PC-3 (cell line): ENCODE measurements at regions not wholly inside any gene's neighbourhood (a gene's known extent, or its start where the extent isn't known, plus 50 kb on each side); places are given as distances from the start of the nearest gene placed in this dataset.
A peak's percentile ranks its signal among the peaks of the same experiment; 100 is the strongest.

ENCODE experiments used
- ATAC-seq: fragments of 200-7000 bp; cut with Tn5 transposase; 2 replicates; pipeline ENCODE4 v1.9.1; 2020; ENCODE audit warnings: mild to moderate bottlenecking, moderate library complexity
- BruUV-seq: library from RNA; stranded (reverse); fragments of 400-500 nt; replicated peaks from 2 replicates; lab custom pipeline; 2021; lab: Mats Ljungman, UMichigan
- CTCF ChIA-PET: fragments of 300-600 bp; sonication (Branson Sonifier 250); formaldehyde crosslinking; loops from one replicate; lab custom pipeline; 2022; ENCODE audit warnings: antibody characterized with exemption; lab: Charles Lee
- POLR2A ChIA-PET: fragments of 300-600 bp; sonication (Branson Sonifier 250); formaldehyde crosslinking; loops from one replicate; lab custom pipeline; 2022; ENCODE audit warnings: antibody characterized with exemption; ENCODE audit not compliant: unreplicated experiment; lab: Charles Lee
- DNase-seq: peaks from one replicate; pipeline ENCODE4 v3.0.0-alpha.2; 2015
- H2AFZ ChIP-seq: fragments of 300-600 bp; sonication (generic); 2 replicates; pipeline ENCODE4 v1.6.0; 2016; ENCODE audit warnings: antibody characterized with exemption, low read length
- H3F3A ChIP-seq: fragments of 300-600 bp; sonication (generic); one replicate; pipeline ENCODE4 v1.6.0; 2017; ENCODE audit warnings: antibody characterized with exemption, low read length, control low read depth, mild to moderate bottlenecking; ENCODE audit not compliant: unreplicated experiment
- H3K27ac ChIP-seq: fragments of 300-600 bp; sonication (generic); 2 replicates; pipeline ENCODE4 v1.5.1; 2016; ENCODE audit warnings: mild to moderate bottlenecking, low read length
- H3K27me3 ChIP-seq: fragments of 300-600 bp; sonication (generic); 2 replicates; pipeline ENCODE4 v1.6.1; 2016; ENCODE audit warnings: low read length, mixed read lengths
- H3K36me3 ChIP-seq: fragments of 300-600 bp; sonication (generic); 2 replicates; pipeline ENCODE4 v1.6.1; 2016; ENCODE audit warnings: low read depth, mixed run types, low read length, mixed read lengths
- H3K4me1 ChIP-seq: fragments of 300-600 bp; sonication (generic); 2 replicates; pipeline ENCODE4 v1.5.1; 2016; ENCODE audit warnings: low read length; ENCODE audit not compliant: insufficient read depth
- H3K4me2 ChIP-seq: fragments of 300-600 bp; sonication (generic); 2 replicates; pipeline ENCODE4 v1.6.0; 2016; ENCODE audit warnings: low read length
- H3K4me3 ChIP-seq: fragments of 300-600 bp; sonication (generic); 2 replicates; pipeline ENCODE4 v1.5.1; 2016; ENCODE audit warnings: mild to moderate bottlenecking, low read length, mixed read lengths
- H3K79me2 ChIP-seq: fragments of 300-600 bp; sonication (generic); 2 replicates; pipeline ENCODE4 v1.6.1; 2017; ENCODE audit warnings: low read length, mixed read lengths
- H3K9ac ChIP-seq: fragments of 300-600 bp; sonication (generic); 2 replicates; pipeline ENCODE4 v1.6.0; 2016; ENCODE audit warnings: mild to moderate bottlenecking, low read length
- H3K9me2 ChIP-seq: fragments of 300-600 bp; sonication (generic); replicated peaks from 2 replicates; pipeline ENCODE4 v1.6.1; 2016; ENCODE audit warnings: mixed run types, low read length, mixed read lengths
- H3K9me3 ChIP-seq: fragments of 300-600 bp; sonication (generic); 2 replicates; pipeline ENCODE4 v1.6.1; 2016; ENCODE audit warnings: low read length, mixed read lengths
- H4K20me1 ChIP-seq: fragments of 300-600 bp; sonication (generic); 2 replicates; pipeline ENCODE4 v1.6.1; 2016; ENCODE audit warnings: low read length, mixed read lengths
- EZH2 ChIP-seq: fragments of 300-600 bp; sonication (generic); IDR thresholded peaks from one replicate; pipeline ENCODE4 v1.6.1; 2017; ENCODE audit warnings: antibody characterized with exemption, mild to moderate bottlenecking, low read length; ENCODE audit not compliant: unreplicated experiment
- EZH2phosphoT487 ChIP-seq: fragments of 300-600 bp; sonication (generic); IDR thresholded peaks from 2 replicates; pipeline ENCODE4 v1.6.1; 2018; ENCODE audit warnings: mild to moderate bottlenecking, antibody characterized with exemption, low read length, borderline replicate concordance
- intact Hi-C: fragments of 100-400 bp; cut with micrococcal nuclease; formaldehyde crosslinking; loops from 2 replicates; pipeline ENCODE4 v1.9.0; 2023
- TF ChIP-seq, protein P1 (sequence below): fragments of 300-600 bp; sonication (generic); conservative IDR thresholded peaks from 2 replicates; pipeline ENCODE4 v1.5.1; 2017; ENCODE audit warnings: antibody characterized with exemption, low read depth, mild to moderate bottlenecking, low read length

DNA sequence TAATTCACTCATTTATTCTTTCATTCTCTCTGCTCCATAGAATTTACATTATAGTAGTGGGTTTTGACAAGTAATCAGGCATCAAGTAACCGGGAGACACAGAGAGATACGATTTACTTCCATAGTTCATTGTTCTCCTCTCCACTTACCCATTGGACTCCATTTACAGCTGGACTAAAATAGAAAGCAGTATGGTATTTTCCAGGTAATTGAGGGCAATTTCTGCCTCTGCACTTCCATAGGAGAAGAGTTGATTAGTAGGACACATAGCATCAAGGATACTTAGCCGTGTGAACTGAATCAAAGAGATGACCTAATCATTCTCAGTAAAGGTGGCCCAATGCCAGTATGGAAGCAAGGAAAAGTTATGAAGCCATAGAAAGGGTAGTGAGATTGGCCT, 244.4 kb downstream of the COX7C start:
- no peaks in the 10 kb centered on the region for H3K9me2 ChIP-seq
- H2AFZ ChIP-seq: no peak overlapping the region
- H3K4me1 ChIP-seq: no peaks in the 10 kb centered on the region
- H3K27ac ChIP-seq: no peak overlapping the region
- H3K4me3 ChIP-seq: no peak overlapping the region
- DNase-seq: no peak
- TF ChIP-seq, protein P1, sequence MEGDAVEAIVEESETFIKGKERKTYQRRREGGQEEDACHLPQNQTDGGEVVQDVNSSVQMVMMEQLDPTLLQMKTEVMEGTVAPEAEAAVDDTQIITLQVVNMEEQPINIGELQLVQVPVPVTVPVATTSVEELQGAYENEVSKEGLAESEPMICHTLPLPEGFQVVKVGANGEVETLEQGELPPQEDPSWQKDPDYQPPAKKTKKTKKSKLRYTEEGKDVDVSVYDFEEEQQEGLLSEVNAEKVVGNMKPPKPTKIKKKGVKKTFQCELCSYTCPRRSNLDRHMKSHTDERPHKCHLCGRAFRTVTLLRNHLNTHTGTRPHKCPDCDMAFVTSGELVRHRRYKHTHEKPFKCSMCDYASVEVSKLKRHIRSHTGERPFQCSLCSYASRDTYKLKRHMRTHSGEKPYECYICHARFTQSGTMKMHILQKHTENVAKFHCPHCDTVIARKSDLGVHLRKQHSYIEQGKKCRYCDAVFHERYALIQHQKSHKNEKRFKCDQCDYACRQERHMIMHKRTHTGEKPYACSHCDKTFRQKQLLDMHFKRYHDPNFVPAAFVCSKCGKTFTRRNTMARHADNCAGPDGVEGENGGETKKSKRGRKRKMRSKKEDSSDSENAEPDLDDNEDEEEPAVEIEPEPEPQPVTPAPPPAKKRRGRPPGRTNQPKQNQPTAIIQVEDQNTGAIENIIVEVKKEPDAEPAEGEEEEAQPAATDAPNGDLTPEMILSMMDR: no peak
- TF ChIP-seq EZH2phosphoT487: no peak
- TF ChIP-seq EZH2: no peak
- POLR2A ChIA-PET: no interaction called here
- BruUV-seq: no TSS peak
- H3F3A ChIP-seq: no peaks in the 10 kb centered on the region
- no peaks in the 10 kb centered on the region for H3K36me3 ChIP-seq
- H3K9ac ChIP-seq: no peak overlapping the region
- intact Hi-C loops: no loop called here
- CTCF ChIA-PET: no interaction called here
- no peaks in the 10 kb centered on the region for H3K9me3 ChIP-seq
- H3K79me2 ChIP-seq: no peaks in the 10 kb centered on the region
- no peaks in the 10 kb centered on the region for H4K20me1 ChIP-seq
- H3K4me2 ChIP-seq: no peak overlapping the region
- no peaks in the 10 kb centered on the region for H3K27me3 ChIP-seq
- ATAC-seq: no peak

DNA sequence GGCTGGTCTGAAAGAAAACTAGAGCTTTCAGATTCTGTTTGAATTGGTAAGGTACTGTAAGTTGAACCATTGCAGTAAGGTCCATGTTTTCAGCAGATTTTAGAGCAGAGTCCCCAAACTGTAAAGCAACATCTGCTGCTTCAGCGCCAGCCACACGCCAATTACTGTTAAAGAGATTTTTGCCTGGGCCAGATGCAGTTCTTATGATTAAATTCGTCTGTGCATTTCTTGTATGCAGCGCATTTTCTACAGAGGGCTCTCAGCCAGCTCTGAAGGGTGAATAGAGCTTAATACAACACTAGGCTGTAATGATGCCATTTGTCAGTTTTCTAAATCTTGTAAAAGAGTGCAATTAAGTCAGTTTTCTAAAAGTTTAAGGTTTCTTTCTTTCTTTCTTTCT, 246.3 kb downstream of the COX7C start:
- no peaks in the 10 kb centered on the region for H4K20me1 ChIP-seq
- no peaks in the 10 kb centered on the region for H3K4me1 ChIP-seq
- no peak overlapping the region for H3K27ac ChIP-seq
- TF ChIP-seq EZH2phosphoT487 (no peak), EZH2 (no peak)
- TF ChIP-seq, protein P1: no peak
- no peak for ATAC-seq
- H3K36me3 ChIP-seq: no peaks in the 10 kb centered on the region
- H3K79me2 ChIP-seq: no peaks in the 10 kb centered on the region
- BruUV-seq: no TSS peak
- no peak overlapping the region for H2AFZ ChIP-seq
- H3K9ac ChIP-seq: no peak overlapping the region
- H3K9me3 ChIP-seq: no peaks in the 10 kb centered on the region
- no peak overlapping the region for H3K4me2 ChIP-seq
- intact Hi-C loops: no loop called here
- no peaks in the 10 kb centered on the region for H3F3A ChIP-seq
- no peak for DNase-seq
- ChIA-PET POLR2A (no interaction called here), CTCF (no interaction called here)
- no peaks in the 10 kb centered on the region for H3K27me3 ChIP-seq
- no peaks in the 10 kb centered on the region for H3K9me2 ChIP-seq
- H3K4me3 ChIP-seq: no peak overlapping the region

DNA sequence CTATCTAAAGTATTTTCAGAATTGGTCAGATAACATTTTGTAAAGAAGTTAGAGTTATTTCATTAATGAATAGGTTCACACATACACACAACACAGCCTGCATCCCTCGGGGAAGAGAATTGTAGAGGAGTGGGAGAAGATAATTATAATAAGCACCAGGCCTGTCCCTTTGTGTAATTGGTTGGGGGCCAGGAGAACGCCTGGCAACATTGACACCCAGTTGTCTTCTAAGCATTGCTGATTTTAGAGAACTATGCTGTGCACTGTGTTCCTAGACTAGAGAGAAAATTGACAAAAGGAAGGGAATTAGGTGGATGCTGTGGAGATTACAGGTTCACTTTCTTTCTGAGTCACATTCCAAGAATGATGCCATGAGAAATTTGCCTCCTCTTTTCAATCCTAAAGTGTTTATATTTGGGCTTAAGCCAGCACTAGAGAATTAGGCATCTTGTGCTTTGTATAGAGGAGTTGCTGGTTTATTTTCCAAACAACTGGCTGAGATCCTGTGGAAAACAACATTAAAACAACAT, 247.6 kb downstream of the COX7C start:
- Histone ChIP-seq H4K20me1 (no peaks in the 10 kb centered on the region), H3K4me3 (no peak overlapping the region), H3K79me2 (no peaks in the 10 kb centered on the region), H3K9me3 (no peaks in the 10 kb centered on the region), H2AFZ (no peak overlapping the region), H3K27ac (no peak overlapping the region), H3K9ac (no peak overlapping the region), H3K4me1 (no peaks in the 10 kb centered on the region), H3F3A (no peaks in the 10 kb centered on the region), H3K36me3 (no peaks in the 10 kb centered on the region), H3K9me2 (no peaks in the 10 kb centered on the region), H3K27me3 (no peaks in the 10 kb centered on the region), H3K4me2 (no peak overlapping the region)
- DNase-seq (peak; percentile 35), ATAC-seq (no peak; the same call in 1 of the 2 replicates)
- POLR2A ChIA-PET: no interaction called here
- no TSS peak for BruUV-seq
- CTCF ChIA-PET: no interaction called here
- TF ChIP-seq, protein P1: no peak
- TF ChIP-seq EZH2phosphoT487 (no peak), EZH2 (no peak)
- intact Hi-C loops: no loop called here
